Testis (tissue), 2 donors: ENCODE measurements at regions not wholly inside any gene's neighbourhood (a gene's known extent, or its start where the extent isn't known, plus 50 kb on each side); places are given as distances from the start of the nearest gene placed in this dataset.

Source experiments
- POLR2A ChIP-seq: fragments of 450-650 bp; IDR thresholded peaks from one replicate; pipeline ENCODE4 v1.6.1; 2017; ENCODE audit warnings: antibody characterized with exemption, mild to moderate bottlenecking, moderate library complexity
- TF ChIP-seq, protein P1 (sequence below), 3 experiments: fragments of 450-650 bp in 2 of 3; fragments of 200-600 bp in 1 of 3; sonication (generic) in 1 of 3; IDR thresholded peaks; one replicate each; pipeline ENCODE4 v1.5.1; 2016 to 2019; ENCODE audit warnings: antibody characterized with exemption in 3 of 3, mild to moderate bottlenecking in 2 of 3, moderate library complexity in 1 of 3

DNA sequence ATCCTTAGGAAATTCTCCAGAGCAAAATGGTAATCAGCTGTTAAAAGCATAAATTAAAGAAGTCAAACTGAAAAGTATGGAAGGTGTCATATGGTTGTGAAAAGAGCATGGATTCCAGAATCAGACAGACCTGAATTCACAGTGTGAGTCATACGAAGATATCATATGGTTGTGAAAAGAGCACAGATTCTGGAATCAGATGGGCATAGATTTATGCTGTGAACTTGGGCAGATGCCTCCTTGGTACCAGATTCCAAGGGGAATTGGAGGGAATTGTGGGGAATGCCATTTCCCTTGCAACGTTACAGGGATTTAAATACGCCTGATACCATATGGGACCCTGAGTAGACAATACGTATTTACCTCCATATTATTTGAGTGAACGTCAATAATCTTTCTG is 183.7 kb downstream of the GALC start:
- TF ChIP-seq, protein P1, sequence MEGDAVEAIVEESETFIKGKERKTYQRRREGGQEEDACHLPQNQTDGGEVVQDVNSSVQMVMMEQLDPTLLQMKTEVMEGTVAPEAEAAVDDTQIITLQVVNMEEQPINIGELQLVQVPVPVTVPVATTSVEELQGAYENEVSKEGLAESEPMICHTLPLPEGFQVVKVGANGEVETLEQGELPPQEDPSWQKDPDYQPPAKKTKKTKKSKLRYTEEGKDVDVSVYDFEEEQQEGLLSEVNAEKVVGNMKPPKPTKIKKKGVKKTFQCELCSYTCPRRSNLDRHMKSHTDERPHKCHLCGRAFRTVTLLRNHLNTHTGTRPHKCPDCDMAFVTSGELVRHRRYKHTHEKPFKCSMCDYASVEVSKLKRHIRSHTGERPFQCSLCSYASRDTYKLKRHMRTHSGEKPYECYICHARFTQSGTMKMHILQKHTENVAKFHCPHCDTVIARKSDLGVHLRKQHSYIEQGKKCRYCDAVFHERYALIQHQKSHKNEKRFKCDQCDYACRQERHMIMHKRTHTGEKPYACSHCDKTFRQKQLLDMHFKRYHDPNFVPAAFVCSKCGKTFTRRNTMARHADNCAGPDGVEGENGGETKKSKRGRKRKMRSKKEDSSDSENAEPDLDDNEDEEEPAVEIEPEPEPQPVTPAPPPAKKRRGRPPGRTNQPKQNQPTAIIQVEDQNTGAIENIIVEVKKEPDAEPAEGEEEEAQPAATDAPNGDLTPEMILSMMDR (IDR thresholded peaks at IDR 0.05) = no peak
- no peak for TF ChIP-seq POLR2A
